ENCODE measurements at regions not wholly inside any gene's neighbourhood (a gene's known extent, or its start where the extent isn't known, plus 50 kb on each side); places are given as distances from the start of the nearest gene placed in this dataset.

DNA sequence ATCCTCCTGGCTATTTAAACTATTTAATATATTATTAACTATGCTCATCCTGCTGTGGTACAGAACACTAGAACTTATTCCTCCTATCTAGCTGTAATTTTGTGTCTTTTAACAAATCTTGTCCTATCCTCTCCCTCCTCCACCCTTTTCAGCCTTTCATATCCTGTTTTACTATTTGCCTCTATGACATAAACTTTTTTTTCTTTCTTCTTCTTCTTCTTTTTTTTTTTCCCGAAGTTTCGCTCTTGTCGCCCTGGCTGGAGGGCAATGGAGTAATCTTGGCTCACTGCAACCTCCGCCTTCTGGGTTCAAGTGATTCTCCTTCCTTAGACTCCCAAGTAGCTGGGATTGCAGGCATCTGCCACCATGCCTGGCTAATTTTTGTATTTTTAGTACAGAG, 201.5 kb downstream of the LPIN1 start:
- TF ChIP-seq, protein P1, sequence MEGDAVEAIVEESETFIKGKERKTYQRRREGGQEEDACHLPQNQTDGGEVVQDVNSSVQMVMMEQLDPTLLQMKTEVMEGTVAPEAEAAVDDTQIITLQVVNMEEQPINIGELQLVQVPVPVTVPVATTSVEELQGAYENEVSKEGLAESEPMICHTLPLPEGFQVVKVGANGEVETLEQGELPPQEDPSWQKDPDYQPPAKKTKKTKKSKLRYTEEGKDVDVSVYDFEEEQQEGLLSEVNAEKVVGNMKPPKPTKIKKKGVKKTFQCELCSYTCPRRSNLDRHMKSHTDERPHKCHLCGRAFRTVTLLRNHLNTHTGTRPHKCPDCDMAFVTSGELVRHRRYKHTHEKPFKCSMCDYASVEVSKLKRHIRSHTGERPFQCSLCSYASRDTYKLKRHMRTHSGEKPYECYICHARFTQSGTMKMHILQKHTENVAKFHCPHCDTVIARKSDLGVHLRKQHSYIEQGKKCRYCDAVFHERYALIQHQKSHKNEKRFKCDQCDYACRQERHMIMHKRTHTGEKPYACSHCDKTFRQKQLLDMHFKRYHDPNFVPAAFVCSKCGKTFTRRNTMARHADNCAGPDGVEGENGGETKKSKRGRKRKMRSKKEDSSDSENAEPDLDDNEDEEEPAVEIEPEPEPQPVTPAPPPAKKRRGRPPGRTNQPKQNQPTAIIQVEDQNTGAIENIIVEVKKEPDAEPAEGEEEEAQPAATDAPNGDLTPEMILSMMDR (IDR thresholded peaks at IDR 0.05) = no peak
- no peak for TF ChIP-seq POLR2A (IDR thresholded peaks at IDR 0.05)
